SU-DHL-6 (cell line): ENCODE measurements at regions not wholly inside any gene's neighbourhood (a gene's known extent, or its start where the extent isn't known, plus 50 kb on each side); places are given as distances from the start of the nearest gene placed in this dataset.

Experiments
- EZH2phosphoT487 ChIP-seq: fragments of 200-600 bp; sonication (generic), shearing (Covaris generic); conservative IDR thresholded peaks from 2 replicates; pipeline ENCODE4 v1.6.1; 2018; ENCODE audit warnings: mild to moderate bottlenecking, antibody characterized with exemption, low read length, moderate library complexity, mixed read lengths
- TF ChIP-seq, protein P1 (sequence below): fragments of 200-600 bp; sonication (generic); IDR thresholded peaks from one replicate; pipeline ENCODE4 v1.5.1; 2017; ENCODE audit warnings: antibody characterized with exemption, mild to moderate bottlenecking, low read length, moderate library complexity; ENCODE audit not compliant: insufficient read depth, poor library complexity, severe bottlenecking

DNA sequence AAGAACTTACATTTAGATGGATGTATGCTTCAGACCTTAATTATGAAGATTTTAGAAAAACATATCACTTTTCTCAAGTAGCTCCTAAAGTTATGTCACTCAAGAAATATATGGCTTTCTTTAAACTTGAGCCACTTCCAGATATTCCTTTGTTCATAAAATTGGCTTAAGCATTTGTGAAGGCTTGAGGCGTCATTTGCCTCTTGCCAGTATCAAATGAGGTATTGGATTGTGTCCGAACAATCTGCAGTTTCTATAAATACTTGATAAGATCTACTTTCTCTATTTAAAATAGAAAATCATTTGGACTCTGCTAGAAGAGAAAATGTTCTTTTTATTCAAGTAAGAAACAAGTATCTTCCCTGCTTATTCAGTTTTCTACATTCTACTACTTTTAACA lies 102.6 kb downstream of the RSL24D1 start:
- TF ChIP-seq, protein P1, sequence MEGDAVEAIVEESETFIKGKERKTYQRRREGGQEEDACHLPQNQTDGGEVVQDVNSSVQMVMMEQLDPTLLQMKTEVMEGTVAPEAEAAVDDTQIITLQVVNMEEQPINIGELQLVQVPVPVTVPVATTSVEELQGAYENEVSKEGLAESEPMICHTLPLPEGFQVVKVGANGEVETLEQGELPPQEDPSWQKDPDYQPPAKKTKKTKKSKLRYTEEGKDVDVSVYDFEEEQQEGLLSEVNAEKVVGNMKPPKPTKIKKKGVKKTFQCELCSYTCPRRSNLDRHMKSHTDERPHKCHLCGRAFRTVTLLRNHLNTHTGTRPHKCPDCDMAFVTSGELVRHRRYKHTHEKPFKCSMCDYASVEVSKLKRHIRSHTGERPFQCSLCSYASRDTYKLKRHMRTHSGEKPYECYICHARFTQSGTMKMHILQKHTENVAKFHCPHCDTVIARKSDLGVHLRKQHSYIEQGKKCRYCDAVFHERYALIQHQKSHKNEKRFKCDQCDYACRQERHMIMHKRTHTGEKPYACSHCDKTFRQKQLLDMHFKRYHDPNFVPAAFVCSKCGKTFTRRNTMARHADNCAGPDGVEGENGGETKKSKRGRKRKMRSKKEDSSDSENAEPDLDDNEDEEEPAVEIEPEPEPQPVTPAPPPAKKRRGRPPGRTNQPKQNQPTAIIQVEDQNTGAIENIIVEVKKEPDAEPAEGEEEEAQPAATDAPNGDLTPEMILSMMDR = no peak
- TF ChIP-seq EZH2phosphoT487 = no peak
